Kidney (tissue), 13 donors: ENCODE measurements at regions not wholly inside any gene's neighbourhood (a gene's known extent, or its start where the extent isn't known, plus 50 kb on each side); places are given as distances from the start of the nearest gene placed in this dataset.
A peak's percentile ranks its signal among the peaks of the same experiment; 100 is the strongest.

ENCODE experiments used
- DNase-seq, 5 donors: peaks; one replicate each; pipeline ENCODE4 v3.0.0-alpha.2; 2013 to 2020
- FAIRE-seq: peaks from 2 replicates; lab custom pipeline; 2012; peaks lifted over from hg19 to GRCh38; lab: Jason Lieb, UNC
- H3K27ac ChIP-seq, 2 donors: one replicate each; pipeline ENCODE4 v1.7.0; 2013; ENCODE audit warnings: low read depth in 2 of 2, low read length in 2 of 2, inconsistent platforms in 1 of 2
- H3K27me3 ChIP-seq: one replicate; pipeline ENCODE4 v1.7.1; 2013; ENCODE audit warnings: low read length, inconsistent platforms; ENCODE audit not compliant: control insufficient read depth, insufficient read depth
- H3K36me3 ChIP-seq, 3 donors: one replicate each; pipeline versions ENCODE4 v1.7.0 to v1.7.1; 2013; ENCODE audit warnings: low read length in 3 of 3, control low read depth in 1 of 3, inconsistent platforms in 1 of 3; ENCODE audit not compliant: insufficient read depth in 3 of 3, control insufficient read depth in 2 of 3
- H3K4me1 ChIP-seq, 3 donors: one replicate each; pipeline versions ENCODE4 v1.7.0 to v1.7.1; 2013; ENCODE audit warnings: low read length in 3 of 3, inconsistent platforms in 1 of 3, low read depth in 1 of 3; ENCODE audit not compliant: control insufficient read depth in 2 of 3, insufficient read depth in 2 of 3
- H3K4me3 ChIP-seq, 3 donors: one replicate each; pipeline versions ENCODE4 v1.7.0 to v1.8.1; 2013; ENCODE audit warnings: low read length in 3 of 3, control low read depth in 1 of 3, inconsistent platforms in 1 of 3
- H3K9ac ChIP-seq, 3 donors: one replicate each; pipeline versions ENCODE4 v1.7.0 to v1.7.1; 2013; ENCODE audit warnings: low read length in 3 of 3, control low read depth in 1 of 3, inconsistent platforms in 1 of 3
- H3K9me3 ChIP-seq, 3 donors: one replicate each; pipeline versions ENCODE4 v1.7.0 to v1.7.1; 2013; ENCODE audit warnings: low read length in 3 of 3, control low read depth in 1 of 3, inconsistent platforms in 1 of 3; ENCODE audit not compliant: control insufficient read depth in 2 of 3, insufficient read depth in 1 of 3
- CTCF ChIP-seq: IDR thresholded peaks from 3 replicates; pipeline ENCODE4 v1.5.1; 2012; ENCODE audit warnings: mild to moderate bottlenecking, moderate library complexity, borderline replicate concordance; ENCODE audit not compliant: insufficient read depth; ENCODE audit errors: extremely low read depth
- intact Hi-C: fragments of 100-400 bp; cut with DNase I; formaldehyde crosslinking; loops from one replicate; pipeline ENCODE4 v1.11.1; 2022
- donor health status: control.
- donor health status: control.
- donor health status: control.
- donor health status: control.
- donor health status: control.
- donor health status: DM: yes; HTN: yes; CAD: no.
- donor health status: Normal renal cell carcinoma (clear cell type).

DNA sequence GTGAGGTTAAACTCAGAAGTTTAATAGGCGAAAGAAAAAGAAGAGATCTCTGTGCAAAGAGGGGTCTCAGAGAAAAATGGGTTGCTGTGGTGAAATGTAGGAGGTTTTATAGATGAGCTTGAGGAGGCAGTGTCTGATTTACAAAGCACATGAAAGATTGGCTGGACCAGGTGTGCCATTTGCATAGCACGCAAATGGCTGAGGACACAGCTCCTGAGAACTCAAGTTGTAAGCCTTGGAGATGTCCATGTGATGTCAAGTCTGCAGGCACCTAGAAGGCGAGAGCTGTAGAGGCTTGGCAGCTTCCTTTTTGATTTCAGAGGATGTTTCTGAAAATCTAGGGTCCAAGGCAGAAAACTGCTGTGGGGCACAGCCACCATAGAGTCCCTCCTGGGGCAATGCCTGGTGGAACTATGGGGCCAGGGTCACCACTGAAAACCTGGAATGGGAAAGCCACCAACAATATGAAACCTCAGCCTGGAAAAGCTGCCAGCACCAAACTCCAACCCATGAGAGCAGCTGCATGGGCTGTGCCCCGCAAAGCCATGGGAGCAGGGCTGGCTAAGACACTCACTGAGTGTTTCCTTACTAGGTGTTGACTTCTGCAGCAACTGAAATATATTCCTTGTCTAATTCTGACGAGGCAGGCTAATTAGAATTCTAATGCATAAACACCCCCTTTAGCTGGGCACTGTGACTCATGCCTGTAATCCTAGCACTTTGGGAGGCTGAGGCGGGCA, 96.9 kb upstream of the TNS3 start:
- no peak overlapping the region for H3K9ac ChIP-seq
- intact Hi-C loops, result no loop called here
- H3K4me1 ChIP-seq, result no peaks in the 10 kb centered on the region
- FAIRE-seq, result no peak
- no peak for DNase-seq
- H3K9me3 ChIP-seq, result peaks cover 0 to 11% (median 0%) of the 10 kb centered on the region in 3 donors
- no peak overlapping the region for H3K4me3 ChIP-seq
- H3K36me3 ChIP-seq, result no peaks in the 10 kb centered on the region
- no peak for TF ChIP-seq CTCF
- H3K27ac ChIP-seq, result no peak overlapping the region
- no peaks in the 10 kb centered on the region for H3K27me3 ChIP-seq

DNA sequence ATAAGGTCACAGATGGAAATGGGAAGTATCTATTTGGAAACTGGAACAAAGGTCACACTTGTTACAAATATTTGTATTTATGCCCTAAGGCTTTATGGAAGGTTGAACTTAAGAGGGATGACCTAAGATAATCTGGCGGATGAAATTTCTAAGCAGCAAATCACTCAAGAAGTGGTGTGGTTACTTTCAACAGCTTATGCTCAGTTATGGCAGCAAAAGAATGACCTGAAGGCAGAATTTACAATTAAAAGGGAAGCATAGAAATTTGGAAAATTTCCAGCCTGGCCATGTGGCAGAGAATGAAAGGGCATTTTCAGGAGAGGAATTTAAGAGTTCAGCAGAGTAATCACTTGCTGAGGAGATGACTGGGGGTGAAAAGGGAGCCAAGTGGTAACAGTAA, 95.8 kb upstream of the TNS3 start:
- TF ChIP-seq CTCF, result no peak
- Histone ChIP-seq H3K9ac (no peak overlapping the region), H3K27ac (no peak overlapping the region), H3K9me3 (peaks cover 0 to 11% (median 0%) of the 10 kb centered on the region in 3 donors), H3K4me3 (no peak overlapping the region), H3K36me3 (no peaks in the 10 kb centered on the region), H3K4me1 (no peaks in the 10 kb centered on the region), H3K27me3 (no peaks in the 10 kb centered on the region)
- DNase-seq (peak in 2 of 5 donors; percentile 29 to 52), FAIRE-seq (no peak)
- intact Hi-C loops, result no loop called here

GRCh38 chr7:47677093-47677492, 95.2 kb upstream of the TNS3 start:
- TF ChIP-seq CTCF, result no peak
- H3K36me3 ChIP-seq, result no peaks in the 10 kb centered on the region
- H3K27me3 ChIP-seq, result no peaks in the 10 kb centered on the region
- no peak for DNase-seq
- no peak for FAIRE-seq
- no peak overlapping the region for H3K4me3 ChIP-seq
- H3K9ac ChIP-seq, result no peak overlapping the region
- intact Hi-C loops, result no loop called here
- no peak overlapping the region for H3K27ac ChIP-seq
- H3K4me1 ChIP-seq, result no peaks in the 10 kb centered on the region
- H3K9me3 ChIP-seq, result peaks cover 0 to 11% (median 0%) of the 10 kb centered on the region in 3 donors

GRCh38 chr7:47672977-47673381, 91.1 kb upstream of the TNS3 start:
- no peak overlapping the region for H3K4me3 ChIP-seq
- DNase-seq (no peak), FAIRE-seq (no peak)
- intact Hi-C loops, result no loop called here
- H3K9me3 ChIP-seq, result peaks cover 0 to 11% (median 0%) of the 10 kb centered on the region in 3 donors
- no peaks in the 10 kb centered on the region for H3K36me3 ChIP-seq
- H3K27ac ChIP-seq, result no peak overlapping the region
- peaks cover 0 to 4% (median 0%) of the 10 kb centered on the region in 3 donors for H3K4me1 ChIP-seq
- no peak overlapping the region for H3K9ac ChIP-seq
- TF ChIP-seq CTCF, result no peak
- H3K27me3 ChIP-seq, result no peaks in the 10 kb centered on the region
